WTC11 (cell line): ENCODE measurements at regions not wholly inside any gene's neighbourhood (a gene's known extent, or its start where the extent isn't known, plus 50 kb on each side); places are given as distances from the start of the nearest gene placed in this dataset.

ENCODE experiments used
- CTCF ChIP-seq: fragments of 200-600 bp; IDR thresholded peaks from 2 replicates; pipeline ENCODE4 v1.8.0; 2022; ENCODE audit warnings: antibody characterized with exemption
- NR2C2 ChIP-seq: sonication (generic); formaldehyde crosslinking; IDR thresholded peaks from 2 replicates; pipeline ENCODE4 v1.8.0; 2022; ENCODE audit warnings: mild to moderate bottlenecking, missing genetic modification reagents
- ZNF317 ChIP-seq: sonication (generic); formaldehyde crosslinking; IDR thresholded peaks from 2 replicates; pipeline ENCODE4 v1.8.1; 2023; ENCODE audit warnings: low read depth, mild to moderate bottlenecking, moderate library complexity, missing genetic modification reagents, borderline replicate concordance
- ZNF425 ChIP-seq: fragments of 250-450 bp; sonication (Bioruptor Pico); conservative IDR thresholded peaks from 2 replicates; pipeline ENCODE4 v1.9.0; 2021; ENCODE audit warnings: mild to moderate bottlenecking
- ZNF532 ChIP-seq: fragments of 250-450 bp; sonication (Bioruptor Pico); IDR thresholded peaks from 2 replicates; pipeline ENCODE4 v1.9.0; 2021; ENCODE audit warnings: mild to moderate bottlenecking, borderline replicate concordance

GRCh38 chr15:25268166-25268565 lies 170.7 kb downstream of the UBE3A start (continued):
- TF ChIP-seq ZNF532 (CRISPR knock-in tag) = no peak
- no peak for TF ChIP-seq ZNF317 (CRISPR knock-in tag)
- no peak for TF ChIP-seq CTCF
- TF ChIP-seq NR2C2 (CRISPR knock-in tag) = no peak
- TF ChIP-seq ZNF425 (CRISPR knock-in tag) = no peak
